ENCODE measurements at regions not wholly inside any gene's neighbourhood (a gene's known extent, or its start where the extent isn't known, plus 50 kb on each side); places are given as distances from the start of the nearest gene placed in this dataset.

- Histone ChIP-seq H3K36me3 (ENCODE audit: insufficient read depth, low read length) (no peaks in the 10 kb centered on the region), H3K27me3 (ENCODE audit: insufficient read depth, low read depth, low read length) (no peaks in the 10 kb centered on the region), H3F3A (ENCODE audit: insufficient read depth, low read length, poor library complexity, severe bottlenecking) (no peaks in the 10 kb centered on the region), H2AFZ (ENCODE audit: low read depth, low read length) (no peak overlapping the region), H4K20me1 (ENCODE audit: insufficient read depth) (no peaks in the 10 kb centered on the region), H3K9ac (ENCODE audit: low read length) (no peak overlapping the region), H3K27ac (ENCODE audit: low read length) (no peak overlapping the region), H3K9me2 (ENCODE audit: insufficient read depth, low read length) (no peaks in the 10 kb centered on the region), H3K4me2 (ENCODE audit: low read length) (no peak overlapping the region), H3K9me3 (ENCODE audit: low read length) (no peaks in the 10 kb centered on the region), H3K79me2 (replicated peaks; ENCODE audit: insufficient read depth, low read length) (no peaks in the 10 kb centered on the region), H3K4me3 (ENCODE audit: low read length) (no peak overlapping the region)
- TF ChIP-seq MXI1 (conservative IDR thresholded peaks at IDR 0.05; ENCODE audit: poor library complexity, severe bottlenecking) (no peak), RAD21 (conservative IDR thresholded peaks at IDR 0.05) (no peak), REST (IDR thresholded peaks at IDR 0.05; ENCODE audit: borderline replicate concordance) (no peak), EP300 (conservative IDR thresholded peaks at IDR 0.05; ENCODE audit: poor library complexity, severe bottlenecking) (no peak), SMC3 (conservative IDR thresholded peaks at IDR 0.05; ENCODE audit: poor library complexity) (no peak), TAF1 (IDR thresholded peaks at IDR 0.05; ENCODE audit: low read depth) (no peak)
- TF ChIP-seq, protein P1, sequence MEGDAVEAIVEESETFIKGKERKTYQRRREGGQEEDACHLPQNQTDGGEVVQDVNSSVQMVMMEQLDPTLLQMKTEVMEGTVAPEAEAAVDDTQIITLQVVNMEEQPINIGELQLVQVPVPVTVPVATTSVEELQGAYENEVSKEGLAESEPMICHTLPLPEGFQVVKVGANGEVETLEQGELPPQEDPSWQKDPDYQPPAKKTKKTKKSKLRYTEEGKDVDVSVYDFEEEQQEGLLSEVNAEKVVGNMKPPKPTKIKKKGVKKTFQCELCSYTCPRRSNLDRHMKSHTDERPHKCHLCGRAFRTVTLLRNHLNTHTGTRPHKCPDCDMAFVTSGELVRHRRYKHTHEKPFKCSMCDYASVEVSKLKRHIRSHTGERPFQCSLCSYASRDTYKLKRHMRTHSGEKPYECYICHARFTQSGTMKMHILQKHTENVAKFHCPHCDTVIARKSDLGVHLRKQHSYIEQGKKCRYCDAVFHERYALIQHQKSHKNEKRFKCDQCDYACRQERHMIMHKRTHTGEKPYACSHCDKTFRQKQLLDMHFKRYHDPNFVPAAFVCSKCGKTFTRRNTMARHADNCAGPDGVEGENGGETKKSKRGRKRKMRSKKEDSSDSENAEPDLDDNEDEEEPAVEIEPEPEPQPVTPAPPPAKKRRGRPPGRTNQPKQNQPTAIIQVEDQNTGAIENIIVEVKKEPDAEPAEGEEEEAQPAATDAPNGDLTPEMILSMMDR (IDR thresholded peaks at IDR 0.05; ENCODE audit: poor library complexity, severe bottlenecking): no peak
Measured at GRCh38 chr16:75952124-75952523, 225.8 kb upstream of the CPHXL start.

GRCh38 chr16:75957870-75958269, 231.6 kb upstream of the CPHXL start:
- Histone ChIP-seq H3K27ac (ENCODE audit: low read length) (peak overlapping the region; percentile 64), H2AFZ (ENCODE audit: low read depth, low read length) (peak overlapping the region; percentile 29), H3K9me2 (ENCODE audit: insufficient read depth, low read length) (no peaks in the 10 kb centered on the region), H3K4me2 (ENCODE audit: low read length) (peak overlapping the region; percentile 22), H3F3A (ENCODE audit: insufficient read depth, low read length, poor library complexity, severe bottlenecking) (no peaks in the 10 kb centered on the region), H3K9ac (ENCODE audit: low read length) (peak overlapping the region; percentile 33), H3K79me2 (replicated peaks; ENCODE audit: insufficient read depth, low read length) (no peaks in the 10 kb centered on the region), H3K36me3 (ENCODE audit: insufficient read depth, low read length) (no peaks in the 10 kb centered on the region), H3K4me3 (ENCODE audit: low read length) (peak overlapping the region; percentile 23), H4K20me1 (ENCODE audit: insufficient read depth) (no peaks in the 10 kb centered on the region), H3K27me3 (ENCODE audit: insufficient read depth, low read depth, low read length) (no peaks in the 10 kb centered on the region), H3K9me3 (ENCODE audit: low read length) (no peaks in the 10 kb centered on the region)
- TF ChIP-seq EP300 (conservative IDR thresholded peaks at IDR 0.05; ENCODE audit: poor library complexity, severe bottlenecking) (peak; percentile 71), POLR2AphosphoS5 (IDR thresholded peaks at IDR 0.05) (peak; percentile 80)
- TF ChIP-seq, protein P1 (IDR thresholded peaks at IDR 0.05; ENCODE audit: poor library complexity, severe bottlenecking): no peak

Data from neural cell (in vitro differentiated cells).